GM19372 (cell line): ENCODE measurements at regions not wholly inside any gene's neighbourhood (a gene's known extent, or its start where the extent isn't known, plus 50 kb on each side); places are given as distances from the start of the nearest gene placed in this dataset.
"Not testable (repeated sequence)": the region's sequence is repeated elsewhere in the genome, so short reads cannot be mapped to it uniquely, and the experiment has no call there.

Experiments
- ATAC-seq: cut with Tn5 transposase; IDR thresholded peaks from one replicate; pipeline ENCODE4 v1.9.1; 2021; ENCODE audit warnings: mild to moderate bottlenecking, low read depth, moderate library complexity; ENCODE audit not compliant: unreplicated experiment

DNA sequence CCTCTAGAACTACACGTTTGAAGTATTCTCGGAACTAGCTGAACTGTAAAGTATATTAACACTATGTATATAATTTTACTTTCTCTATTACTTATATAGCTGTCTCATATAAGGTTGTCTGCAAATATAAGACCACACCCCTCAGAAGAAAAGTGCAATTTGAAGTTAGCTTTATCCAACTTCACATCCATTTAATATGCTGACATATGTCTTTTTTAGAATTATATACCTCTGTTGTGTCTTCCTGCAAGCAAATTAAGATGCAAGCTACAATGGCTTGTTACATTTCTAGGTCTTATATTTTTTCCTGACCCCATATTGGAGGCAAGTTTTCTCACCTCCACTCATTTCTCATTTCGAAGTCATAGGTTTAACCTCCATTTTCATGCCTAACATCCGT is 349.0 kb upstream of the AGA start:
- no peak for ATAC-seq

DNA sequence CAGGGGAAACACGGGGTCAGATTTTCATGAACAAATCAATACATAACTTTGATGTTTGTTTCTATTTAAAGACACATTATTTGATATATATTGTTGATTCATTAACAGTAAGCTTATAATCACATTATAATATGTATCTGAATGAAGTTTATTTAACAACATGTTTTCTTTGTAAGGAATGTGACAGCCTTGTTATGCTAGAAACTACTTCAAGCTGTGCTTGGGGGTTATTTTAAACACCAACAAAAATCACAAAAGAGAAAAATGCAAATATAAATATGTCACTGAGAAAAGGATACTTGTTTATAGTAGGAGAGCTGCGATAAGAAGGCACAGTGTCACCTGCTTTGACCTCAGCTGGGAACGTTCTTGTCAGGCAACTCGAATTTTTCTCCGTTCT is 354.6 kb upstream of the AGA start:
- ATAC-seq: no peak

DNA sequence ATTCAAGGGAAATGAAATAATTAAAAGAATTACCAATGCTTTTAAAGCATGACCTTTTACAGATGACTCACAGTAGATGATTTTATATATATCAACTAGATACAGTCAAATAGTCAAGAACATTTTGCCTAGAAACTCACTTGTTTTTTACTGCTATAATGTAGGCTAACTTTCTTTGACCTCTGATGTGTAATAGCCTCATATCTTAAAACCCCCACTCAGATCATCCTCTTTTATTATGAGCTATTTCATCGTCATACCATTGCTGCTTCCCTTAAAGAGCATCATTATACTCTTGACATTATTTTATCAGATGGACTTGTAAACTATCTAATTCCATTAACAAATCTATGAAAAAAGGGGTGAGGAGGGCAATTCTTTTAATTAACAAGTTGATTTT is 355.9 kb upstream of the AGA start:
- ATAC-seq: no peak

DNA sequence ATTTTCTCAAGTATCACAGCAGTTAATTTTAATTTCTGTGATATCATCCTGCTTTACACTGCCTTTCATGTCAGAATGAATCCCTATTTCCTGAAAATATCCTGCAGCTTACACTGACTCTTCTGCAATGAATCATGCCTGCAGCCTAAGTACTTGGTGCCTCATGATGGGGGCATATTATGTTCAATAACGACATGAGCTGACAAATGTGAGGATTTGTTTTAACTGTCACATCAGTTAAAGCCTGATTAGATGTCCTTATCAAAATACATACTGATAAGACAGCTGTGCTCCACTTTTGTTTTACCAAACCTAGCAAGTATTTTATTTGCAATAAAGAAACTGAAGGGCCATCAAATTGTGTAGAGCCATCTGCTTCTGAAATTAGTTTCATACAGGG is 359.9 kb upstream of the AGA start:
- no peak for ATAC-seq

DNA sequence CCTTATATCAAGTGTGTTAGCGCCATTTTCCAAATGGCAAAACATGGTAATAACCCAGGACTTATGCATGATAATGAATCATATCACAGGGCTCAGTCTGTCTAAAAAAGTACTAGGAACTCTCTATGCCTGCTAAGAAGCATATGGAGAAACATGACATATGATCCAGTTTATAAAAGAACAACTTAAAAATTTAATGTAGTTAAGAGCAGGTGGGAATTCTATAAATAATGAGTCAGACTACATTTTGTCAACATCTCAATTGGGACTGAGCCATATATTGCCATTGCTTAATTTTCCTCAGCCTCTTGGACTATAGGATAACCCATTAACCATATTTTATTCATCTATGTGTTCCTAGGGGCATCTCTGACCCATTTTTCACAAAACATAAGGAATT is 360.4 kb upstream of the AGA start:
- ATAC-seq: no peak

DNA sequence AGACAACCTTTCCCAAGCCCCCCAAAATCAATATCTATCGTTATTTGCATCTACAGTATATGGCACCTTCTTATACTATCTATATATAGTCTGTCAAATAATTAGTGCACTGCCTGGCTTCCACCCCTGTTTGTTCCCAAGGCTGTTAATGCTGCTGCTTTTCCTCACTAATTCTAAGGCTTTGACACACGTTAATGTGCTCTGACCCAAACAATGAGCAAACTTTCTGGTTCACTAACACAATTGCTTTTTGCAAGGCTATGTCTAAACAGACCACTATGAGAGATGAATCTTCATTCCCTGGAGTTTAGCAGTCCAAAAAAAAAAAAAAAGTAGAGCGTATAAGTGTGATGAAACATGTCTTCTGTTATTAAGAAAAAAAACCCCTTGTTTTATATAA is 360.9 kb upstream of the AGA start:
- ATAC-seq: no peak

DNA sequence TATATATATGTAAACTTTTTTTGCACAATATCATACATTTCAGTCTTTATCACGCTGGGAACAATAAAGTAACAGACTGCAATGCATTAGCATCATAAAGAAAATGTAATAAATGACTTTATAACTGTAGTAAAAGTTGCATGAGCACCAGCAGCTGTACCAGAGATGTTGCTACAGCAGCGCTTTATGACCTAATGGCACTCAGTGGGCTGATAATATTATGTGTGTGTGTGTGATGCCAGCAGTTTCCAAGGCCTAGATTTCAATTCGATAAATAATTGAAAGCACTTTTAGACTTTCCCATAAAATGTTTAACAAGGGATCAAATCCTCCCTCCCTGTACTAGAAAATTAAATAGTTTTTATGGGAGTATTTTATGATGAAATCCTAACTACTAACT is 367.6 kb upstream of the AGA start:
- ATAC-seq: no peak

DNA sequence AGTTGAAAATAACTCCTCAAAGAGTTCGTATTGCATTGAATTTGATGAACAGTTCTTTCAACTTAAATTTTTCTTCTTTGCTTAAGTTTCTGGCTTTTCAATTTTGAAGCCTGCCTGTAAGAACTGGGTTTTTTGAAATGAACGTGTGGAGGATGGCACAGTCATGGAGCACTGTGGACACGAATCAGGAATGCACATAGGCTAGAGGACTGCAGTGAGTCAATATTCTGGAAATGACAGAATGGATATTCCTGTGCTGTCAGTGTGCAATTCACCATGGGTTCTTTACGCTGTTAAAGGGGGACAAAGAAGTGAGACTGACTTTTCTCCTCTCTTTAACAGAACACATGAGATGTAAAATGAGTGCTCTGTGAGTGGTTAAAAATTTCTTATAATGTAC is 368.0 kb upstream of the AGA start:
- no peak for ATAC-seq

DNA sequence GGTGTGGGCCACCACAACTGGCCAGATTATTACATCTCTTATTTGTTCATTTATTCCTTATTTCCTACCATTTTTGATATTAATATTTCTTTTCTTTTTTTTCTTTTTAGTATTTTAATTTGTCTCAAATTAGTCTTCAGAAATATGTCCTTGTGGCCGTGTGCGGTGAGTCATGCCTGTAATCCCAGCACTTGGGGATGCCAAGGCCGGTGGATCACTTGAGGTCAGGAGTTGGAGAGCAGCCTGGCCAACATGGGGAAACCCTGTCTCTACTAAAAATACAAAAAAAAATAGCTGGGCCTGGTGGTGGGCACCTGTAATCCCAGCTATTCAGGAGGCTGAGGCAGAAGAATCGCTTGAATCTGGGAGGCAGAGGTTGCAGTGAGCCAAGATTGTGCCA is 376.2 kb upstream of the AGA start:
- not testable (repeated sequence) for ATAC-seq

DNA sequence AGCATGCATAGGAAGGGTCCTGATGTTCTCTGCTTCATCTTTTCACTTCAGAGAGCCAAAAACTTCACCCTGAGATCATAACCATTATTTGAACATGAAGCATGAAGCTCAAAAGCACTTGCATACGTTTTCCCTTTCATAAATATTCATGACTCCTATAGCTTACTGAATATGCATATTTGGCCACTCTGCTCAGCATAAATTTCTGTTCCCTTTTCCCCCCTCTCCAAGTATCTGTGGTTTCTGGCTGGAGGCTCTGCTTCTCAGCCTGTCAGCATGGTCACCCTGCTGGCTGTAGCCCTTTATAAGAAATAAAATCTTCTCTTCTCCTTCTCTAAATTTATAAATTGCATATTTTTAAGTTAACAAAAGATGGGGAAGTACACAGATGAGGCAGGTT is 384.7 kb upstream of the AGA start:
- no peak for ATAC-seq

DNA sequence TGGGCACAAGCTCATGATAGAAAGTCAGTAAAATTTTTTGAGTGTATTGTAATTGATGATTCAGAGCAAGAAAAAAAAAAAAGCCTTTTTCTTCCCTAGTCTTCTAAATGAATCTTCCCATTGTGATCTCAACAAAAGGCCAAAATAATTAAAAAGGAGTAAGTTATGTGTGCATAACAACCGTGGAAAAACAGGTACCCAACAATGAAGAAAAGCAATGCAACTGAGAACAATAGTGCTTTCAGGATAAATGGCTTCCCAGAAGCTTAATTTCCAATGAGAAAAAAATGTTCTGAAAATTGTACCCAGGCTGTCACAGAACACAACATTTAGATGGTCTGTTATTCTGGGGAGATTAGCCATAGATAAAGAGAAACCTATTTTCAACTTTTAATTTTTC is 399.0 kb upstream of the AGA start:
- ATAC-seq: no peak

DNA sequence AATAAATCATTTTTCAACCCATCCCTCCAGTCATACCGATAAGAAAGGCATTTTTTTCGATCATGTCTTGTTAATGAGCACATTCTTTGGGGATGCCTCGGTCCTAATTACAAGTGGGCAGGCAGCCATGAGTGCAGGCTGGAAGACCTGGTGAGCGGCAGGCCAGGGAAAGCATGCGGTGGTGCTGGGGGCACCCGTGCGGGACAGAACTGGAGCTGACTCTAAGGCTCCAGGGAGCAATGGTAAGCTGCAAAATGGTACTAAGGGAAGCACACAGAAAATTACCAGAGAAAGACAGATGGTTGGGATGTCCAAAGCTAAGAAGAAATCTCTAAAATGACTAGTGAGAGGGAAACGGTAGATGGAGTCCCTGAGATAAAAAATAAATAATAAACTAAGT is 411.0 kb upstream of the AGA start:
- no peak for ATAC-seq

DNA sequence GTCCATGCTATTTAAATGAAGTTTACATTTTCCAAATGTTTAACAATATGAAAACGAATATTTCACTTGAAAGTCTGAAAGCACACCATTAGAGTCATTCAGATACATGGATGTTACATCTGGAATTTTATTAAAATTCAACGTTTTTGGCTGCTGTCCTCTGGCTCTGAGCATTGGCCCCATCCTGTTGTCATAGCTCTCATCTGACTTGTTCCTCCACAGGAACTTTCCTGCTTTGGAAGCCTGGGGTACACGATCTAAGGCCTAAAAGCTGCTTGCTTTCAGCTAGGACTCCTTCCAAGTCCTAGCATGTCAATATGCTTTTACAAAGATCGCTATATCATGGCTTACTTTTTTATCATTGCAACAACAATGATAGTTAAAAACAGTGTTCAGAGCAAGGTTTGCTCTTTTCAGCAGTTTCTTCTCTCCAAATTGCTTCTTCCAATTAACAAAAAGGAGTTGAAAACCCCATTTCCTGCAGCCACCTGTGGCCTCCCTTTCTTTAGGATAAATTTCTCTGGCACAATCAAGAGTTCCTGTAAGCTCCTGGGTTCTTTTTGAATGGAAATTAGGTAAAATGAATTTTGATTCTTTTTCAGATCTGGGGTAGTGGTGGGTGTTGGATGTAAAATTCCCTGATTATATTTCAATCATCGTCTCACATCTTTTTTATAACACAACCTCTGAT is 413.4 kb upstream of the AGA start:
- no peak for ATAC-seq

DNA sequence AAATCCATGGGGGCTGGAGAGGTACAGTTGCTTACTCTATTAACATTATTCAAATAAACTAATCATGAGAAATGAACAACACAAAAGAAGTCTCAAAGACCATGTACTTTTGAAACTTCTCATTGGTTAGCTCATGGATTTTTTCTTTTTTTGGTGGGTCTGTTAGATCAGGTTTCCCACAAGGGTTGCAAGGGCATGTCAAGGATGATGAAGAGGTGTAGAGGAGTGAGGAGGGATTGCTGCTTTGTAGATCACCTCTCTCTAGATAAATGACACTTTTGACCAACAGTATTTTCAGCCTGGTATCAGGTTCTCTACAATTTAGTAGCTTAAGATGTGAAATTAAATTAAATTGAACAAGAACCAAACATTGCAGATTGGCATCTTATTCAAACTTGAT is 417.9 kb upstream of the AGA start:
- ATAC-seq: no peak

DNA sequence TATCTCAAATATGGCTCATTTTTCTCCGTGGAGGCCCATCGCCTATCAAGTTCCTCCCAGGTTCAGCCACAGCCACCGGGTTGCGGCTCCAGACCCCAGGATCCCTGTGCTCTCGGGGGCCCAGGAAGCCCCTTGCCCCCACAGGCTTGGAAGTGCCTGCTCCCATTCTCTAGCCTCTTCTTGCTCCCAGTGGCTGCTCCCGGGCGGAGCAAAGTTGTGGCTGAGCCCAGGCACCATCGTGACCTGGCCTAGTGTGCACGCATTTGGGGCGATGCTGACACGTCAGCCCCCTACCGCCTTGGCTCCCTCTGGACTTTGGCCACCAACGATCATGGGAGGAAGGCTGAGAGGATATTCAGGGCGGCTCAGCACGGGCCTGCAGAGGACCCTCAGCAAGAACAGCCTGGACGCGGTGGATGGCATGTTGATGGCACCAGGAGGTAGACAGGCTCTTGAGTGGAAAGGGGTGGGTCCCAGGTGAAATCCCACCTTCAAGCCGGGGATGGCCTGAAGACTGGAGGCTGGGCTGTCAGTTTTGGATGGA is 419.4 kb upstream of the AGA start:
- no peak for ATAC-seq

DNA sequence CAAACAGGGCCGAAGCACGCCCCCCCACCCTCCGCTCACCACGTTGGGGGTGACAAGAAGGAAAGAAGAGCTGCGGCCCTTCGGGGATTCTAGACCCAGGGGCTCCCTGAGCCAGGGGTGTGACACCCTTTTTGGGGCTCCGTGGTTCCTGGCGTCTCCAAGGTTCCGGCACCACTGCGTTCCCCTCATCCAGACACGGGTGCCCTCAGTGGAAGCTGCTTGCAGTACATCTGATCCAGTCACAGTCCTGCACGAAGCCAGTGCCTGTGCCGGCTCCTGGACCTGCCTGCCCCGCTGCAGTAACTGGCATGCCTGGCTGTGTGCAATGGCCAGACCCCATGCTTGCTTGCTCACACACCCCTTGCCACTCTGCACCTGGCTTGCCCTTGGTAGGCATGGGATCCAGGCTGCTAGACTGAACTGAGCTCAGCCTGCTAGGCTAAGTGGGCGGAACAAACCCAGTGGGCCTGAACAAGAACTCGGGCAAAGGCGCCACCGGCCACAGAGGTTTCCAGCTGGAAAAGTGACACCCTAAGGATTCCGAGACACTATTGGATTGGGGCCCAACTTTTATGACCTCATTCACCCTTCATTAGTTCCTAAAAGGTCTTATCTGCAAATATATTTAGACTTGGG is 420.4 kb upstream of the AGA start:
- no peak for ATAC-seq

DNA sequence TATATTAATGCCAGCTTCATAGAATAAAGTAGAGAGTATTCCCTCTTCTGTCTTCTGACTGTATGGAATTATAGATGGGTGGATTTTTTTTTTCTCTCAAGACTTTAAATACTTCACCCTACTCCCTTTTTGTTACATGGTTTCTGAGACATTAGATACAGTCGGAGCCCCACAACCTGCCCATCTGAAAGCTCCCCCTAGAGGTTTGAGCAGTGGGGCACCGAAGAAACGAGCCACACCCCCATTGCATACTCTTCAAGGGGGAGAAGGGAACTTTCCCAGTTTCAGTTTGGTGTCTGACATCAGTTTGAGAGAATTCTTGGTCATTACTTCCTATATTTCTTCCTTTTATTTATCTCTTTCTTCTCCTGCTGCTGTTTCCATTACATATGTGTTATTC is 437.6 kb upstream of the AGA start:
- no peak for ATAC-seq

DNA sequence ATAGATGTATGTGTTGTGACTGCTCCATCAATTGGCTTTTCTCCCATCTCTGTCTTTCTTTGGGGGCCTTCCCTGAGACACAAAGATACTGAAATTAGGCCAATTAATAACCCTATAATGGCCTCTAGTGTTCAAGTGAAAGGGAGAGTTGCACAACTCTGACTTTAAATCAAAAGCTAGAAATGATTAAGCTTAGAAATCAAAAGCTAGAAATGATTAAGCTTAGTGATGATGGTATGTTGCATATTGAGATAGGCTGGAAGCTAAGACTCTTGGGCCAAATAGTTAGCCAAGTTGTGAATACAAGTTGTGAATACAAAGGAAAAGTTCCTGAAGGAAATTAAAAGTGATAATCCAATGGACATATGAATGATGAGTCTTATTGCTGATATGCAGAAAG is 452.9 kb upstream of the AGA start:
- ATAC-seq: no peak

DNA sequence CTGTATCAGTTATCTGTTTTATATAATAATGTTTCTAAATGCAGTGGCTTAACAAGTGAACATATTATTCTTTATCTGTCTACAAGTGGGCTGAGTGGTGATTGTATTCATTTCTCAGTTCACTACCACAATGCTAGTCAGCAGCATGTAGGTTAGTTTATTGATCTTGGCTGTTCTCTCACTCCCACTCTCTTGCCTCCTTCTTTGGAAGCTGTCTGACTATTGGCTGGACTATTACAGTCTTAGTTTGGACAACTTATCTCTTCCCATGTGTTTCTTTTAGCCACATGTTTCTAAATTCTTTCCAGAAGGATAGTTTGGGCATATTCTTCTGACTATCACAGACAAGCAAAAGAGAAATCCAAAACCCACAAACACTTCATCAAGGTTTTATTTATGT is 459.5 kb upstream of the AGA start:
- no peak for ATAC-seq

DNA sequence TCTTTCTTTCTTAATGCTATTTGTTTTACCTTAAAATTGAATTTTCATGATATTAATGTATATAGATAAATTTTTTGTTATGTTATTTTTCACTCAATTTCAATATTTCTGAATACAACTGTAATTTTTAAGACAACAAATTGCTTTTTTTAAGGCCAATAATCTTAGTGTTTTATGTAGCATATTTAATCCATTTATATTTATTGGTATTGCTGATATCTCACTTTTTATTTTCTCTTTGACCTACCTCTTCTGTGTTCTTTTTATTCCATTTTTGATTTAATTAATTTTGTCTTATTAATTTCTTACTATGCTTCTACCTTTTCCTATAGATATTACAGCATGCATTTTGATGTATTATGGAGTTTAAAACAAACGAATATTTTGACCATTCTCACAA is 460.1 kb upstream of the AGA start:
- no peak for ATAC-seq

DNA sequence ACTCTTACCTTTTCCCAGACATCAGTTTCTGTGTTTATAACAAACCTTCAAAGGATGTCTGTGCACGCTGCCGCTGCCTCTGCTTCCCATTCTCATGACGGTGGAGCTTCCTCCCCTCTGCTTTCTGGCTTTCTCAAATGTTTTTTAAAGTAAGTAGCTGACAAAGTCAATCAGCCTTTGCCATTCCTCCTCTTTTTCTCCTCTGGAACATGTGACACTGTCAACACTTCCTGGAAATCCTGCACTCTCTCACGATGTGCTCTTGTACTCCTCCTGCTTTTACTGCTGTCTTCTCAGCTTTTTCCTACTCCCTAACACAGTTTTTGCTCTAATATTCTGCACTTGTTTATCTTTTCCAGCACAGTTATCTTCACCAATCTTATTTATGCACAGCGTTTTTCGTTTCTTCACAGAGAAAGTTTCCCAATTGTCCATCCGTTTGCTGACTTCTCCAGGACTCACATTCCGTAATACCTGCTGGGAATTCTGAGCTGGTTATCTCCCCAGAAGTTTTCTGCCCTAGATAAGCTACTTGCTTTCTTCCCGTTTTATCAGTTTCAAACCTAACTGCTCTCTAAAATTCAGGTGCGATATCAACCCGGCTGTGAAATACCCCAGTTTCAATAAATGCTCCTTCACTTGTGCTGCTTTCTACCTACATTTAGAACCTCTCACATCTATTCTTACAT is 465.6 kb upstream of the AGA start:
- ATAC-seq: no peak

DNA sequence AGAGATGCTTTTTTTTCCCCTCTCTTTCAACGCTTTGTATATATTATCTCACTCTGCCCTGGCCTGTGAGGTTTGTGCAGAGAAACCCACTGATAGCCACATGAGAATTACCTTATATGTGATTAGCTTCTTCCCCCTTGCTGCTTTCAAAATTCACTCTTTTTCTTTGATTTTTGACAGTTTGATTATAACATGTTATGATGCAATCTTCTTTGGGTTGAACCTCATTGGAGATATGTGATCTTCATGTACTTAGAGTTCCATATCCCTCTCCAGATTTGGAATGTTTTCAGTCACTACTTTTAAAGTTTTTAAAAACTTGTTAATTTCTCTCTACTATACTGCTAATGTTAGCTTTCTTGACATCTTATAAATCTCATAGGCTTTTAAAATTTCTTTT is 479.5 kb upstream of the AGA start:
- ATAC-seq: no peak
